Activated CD4-positive, alpha-beta T cell treated with anti-CD3 and anti-CD28 coated beads for 36 hours (primary cell): ENCODE measurements at regions not wholly inside any gene's neighbourhood (a gene's known extent, or its start where the extent isn't known, plus 50 kb on each side); places are given as distances from the start of the nearest gene placed in this dataset.

Experiments
- ATAC-seq: fragments of 200-7000 bp; cut with Tn5 transposase; one replicate; pipeline ENCODE4 v1.10.0; 2021; ENCODE audit warnings: mild to moderate bottlenecking, moderate library complexity
- CTCF ChIA-PET: fragments of 350-600 bp; sonication (Branson Sonifier 250); formaldehyde crosslinking; loops from one replicate; lab custom pipeline; 2021; ENCODE audit warnings: antibody characterized with exemption; lab: Charles Lee
- POLR2A ChIA-PET: fragments of 350-600 bp; sonication (Branson Sonifier 250); formaldehyde crosslinking; loops from one replicate; lab custom pipeline; 2021; ENCODE audit warnings: antibody characterized with exemption, inconsistent platforms; lab: Charles Lee
- DNase-seq: peaks from one replicate; pipeline ENCODE4 v3.0.0-alpha.2; 2020
- H3K27ac Mint-ChIP-seq: one replicate; pipeline ENCODE4 v1.8.0; 2021; ENCODE audit warnings: mixed read lengths
- H3K27me3 Mint-ChIP-seq: one replicate; pipeline ENCODE4 v1.8.0; 2021; ENCODE audit warnings: mixed read lengths
- H3K36me3 Mint-ChIP-seq: one replicate; pipeline ENCODE4 v1.8.0; 2021; ENCODE audit warnings: low read depth, mixed read lengths
- H3K4me1 Mint-ChIP-seq: one replicate; pipeline ENCODE4 v1.8.0; 2021; ENCODE audit warnings: mixed read lengths
- H3K4me3 Mint-ChIP-seq: one replicate; pipeline ENCODE4 v1.8.0; 2021; ENCODE audit warnings: mild to moderate bottlenecking, moderate library complexity, mixed read lengths
- H3K9me3 Mint-ChIP-seq: one replicate; pipeline ENCODE4 v1.8.0; 2021; ENCODE audit warnings: low read depth, mixed read lengths
- intact Hi-C, 2 experiments: fragments of 100-400 bp; cut with DNase I in 1 of 2; cut with micrococcal nuclease in 1 of 2; formaldehyde crosslinking; loops; one replicate each; pipeline versions ENCODE4 v1.14.2 to v1.15.1; 2022 to 2024; cut with DNase I, micrococcal nuclease

GRCh38 chr16:55264949-55265348 is 59.1 kb upstream of the IRX6 start:
- ChIA-PET CTCF (interaction anchor here (0.7 kb wide), 1 partner anchor 16 kb away, joined by 3 read pairs; no protein-coding TSS in a partner anchor), POLR2A (no interaction called here)
- Mint-ChIP-seq H3K27me3 (peaks cover 9% of the 10 kb centered on the region), H3K9me3 (no peaks in the 10 kb centered on the region), H3K36me3 (no peaks in the 10 kb centered on the region), H3K4me3 (no peak overlapping the region), H3K4me1 (no peaks in the 10 kb centered on the region), H3K27ac (no peak overlapping the region)
- no peak for ATAC-seq
- intact Hi-C loops, result no loop called here
- DNase-seq, result no peak

- no peak overlapping the region for H3K4me3 Mint-ChIP-seq
- DNase-seq (no peak), ATAC-seq (no peak)
- ChIA-PET CTCF (no interaction called here), POLR2A (no interaction called here)
- no peak overlapping the region for H3K27ac Mint-ChIP-seq
- no peaks in the 10 kb centered on the region for H3K4me1 Mint-ChIP-seq
- peaks cover 9% of the 10 kb centered on the region for H3K27me3 Mint-ChIP-seq
- H3K36me3 Mint-ChIP-seq, result no peaks in the 10 kb centered on the region
- no peaks in the 10 kb centered on the region for H3K9me3 Mint-ChIP-seq
- intact Hi-C loops, result no loop called here
Measured at GRCh38 chr16:55265926-55266325, 58.1 kb upstream of the IRX6 start.

DNA sequence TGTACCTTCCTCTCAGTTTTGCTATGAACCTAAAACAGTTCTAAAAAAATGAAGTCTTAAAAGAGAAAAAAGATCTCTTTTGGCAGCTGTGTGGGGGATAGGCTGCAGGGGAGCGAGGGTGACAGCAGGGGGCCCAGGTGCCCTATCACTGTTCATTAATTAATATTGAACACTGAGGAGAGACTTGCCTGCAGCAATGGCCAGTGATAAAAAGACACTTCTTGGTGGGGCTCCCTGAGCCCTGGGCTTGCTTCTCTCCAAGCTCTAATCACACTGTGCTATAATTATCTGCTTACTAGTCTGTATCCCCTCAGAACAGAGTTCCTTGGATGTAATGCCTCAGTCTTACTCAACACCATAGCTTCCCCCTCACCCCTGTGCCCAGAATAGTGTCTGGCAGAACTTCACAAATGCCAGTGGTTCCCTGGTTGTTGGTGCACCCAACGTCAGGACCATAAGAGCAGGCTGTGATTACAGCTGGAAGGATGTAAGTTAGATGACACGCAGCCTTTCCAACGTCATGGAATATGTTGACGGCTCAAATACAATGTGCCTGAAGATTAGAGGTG is 52.0 kb upstream of the IRX6 start:
- Mint-ChIP-seq H3K9me3 (no peaks in the 10 kb centered on the region), H3K4me3 (no peak overlapping the region)

DNA sequence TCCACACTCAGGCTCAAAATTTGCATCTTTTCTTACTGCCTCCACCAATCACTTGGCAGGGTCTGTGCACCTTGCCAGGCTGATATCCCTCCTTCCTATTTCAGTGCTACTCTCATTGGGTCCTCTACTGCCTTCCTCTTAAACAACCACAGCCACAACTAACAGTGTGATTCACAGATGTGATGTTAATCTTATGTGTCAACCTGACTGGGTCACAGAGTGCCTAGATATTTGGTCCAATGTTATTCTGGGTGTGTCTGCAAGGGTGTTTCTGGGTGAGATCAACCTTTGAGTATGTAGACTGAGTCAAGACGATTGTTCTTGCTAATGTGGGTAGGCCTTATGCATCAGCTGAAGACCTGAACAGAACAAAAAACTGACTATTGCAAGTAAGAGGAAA is 51.3 kb upstream of the IRX6 start:
- DNase-seq (no peak), ATAC-seq (no peak)
- Mint-ChIP-seq H3K36me3 (no peaks in the 10 kb centered on the region), H3K27ac (no peak overlapping the region), H3K9me3 (no peaks in the 10 kb centered on the region), H3K27me3 (peaks cover 15% of the 10 kb centered on the region), H3K4me1 (no peaks in the 10 kb centered on the region), H3K4me3 (no peak overlapping the region)
- intact Hi-C loops, result no loop called here
- CTCF ChIA-PET, result interaction anchor here (0.8 kb wide), 1 partner anchor 9 kb away, joined by 3 read pairs; no protein-coding TSS in a partner anchor
- POLR2A ChIA-PET, result no interaction called here

More for the DNA sequence above, 52.0 kb upstream of the IRX6 start:
- no peak for DNase-seq
- H3K27me3 Mint-ChIP-seq, result peaks cover 15% of the 10 kb centered on the region
- ChIA-PET POLR2A (no interaction called here), CTCF (interaction anchor here (0.5 to 0.8 kb wide), 3 partner anchors 9 to 752 kb away, joined by 3 read pairs; no protein-coding TSS in a partner anchor)
- ATAC-seq, result no peak
- no peak overlapping the region for H3K27ac Mint-ChIP-seq
- H3K4me1 Mint-ChIP-seq, result no peaks in the 10 kb centered on the region
- intact Hi-C loops, result no loop called here
- no peaks in the 10 kb centered on the region for H3K36me3 Mint-ChIP-seq

DNA sequence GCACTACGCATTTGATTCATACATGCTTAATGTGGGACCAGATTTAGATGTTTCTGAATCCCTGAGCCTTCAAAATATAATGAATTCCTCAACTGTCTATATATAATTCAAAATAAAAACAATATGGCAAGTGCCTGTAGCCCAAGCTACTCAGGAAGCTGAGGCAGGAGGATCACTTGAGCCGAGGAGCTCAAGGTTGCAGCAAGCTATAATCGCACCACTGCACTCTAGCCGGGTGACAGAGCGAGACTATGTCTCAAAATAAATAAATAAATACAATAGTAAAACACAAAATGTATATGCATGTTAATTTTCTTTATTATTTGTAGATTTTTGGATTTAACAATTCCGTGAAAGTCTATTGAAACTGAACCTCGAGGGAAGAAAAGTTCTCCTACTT is 50.6 kb upstream of the IRX6 start:
- no peak overlapping the region for H3K27ac Mint-ChIP-seq
- ATAC-seq, result no peak
- no peak overlapping the region for H3K4me3 Mint-ChIP-seq
- peaks cover 15% of the 10 kb centered on the region for H3K27me3 Mint-ChIP-seq
- H3K36me3 Mint-ChIP-seq, result no peaks in the 10 kb centered on the region
- ChIA-PET CTCF (no interaction called here), POLR2A (no interaction called here)
- no peak for DNase-seq
- no peaks in the 10 kb centered on the region for H3K9me3 Mint-ChIP-seq
- H3K4me1 Mint-ChIP-seq, result no peaks in the 10 kb centered on the region
- intact Hi-C loops, result no loop called here

DNA sequence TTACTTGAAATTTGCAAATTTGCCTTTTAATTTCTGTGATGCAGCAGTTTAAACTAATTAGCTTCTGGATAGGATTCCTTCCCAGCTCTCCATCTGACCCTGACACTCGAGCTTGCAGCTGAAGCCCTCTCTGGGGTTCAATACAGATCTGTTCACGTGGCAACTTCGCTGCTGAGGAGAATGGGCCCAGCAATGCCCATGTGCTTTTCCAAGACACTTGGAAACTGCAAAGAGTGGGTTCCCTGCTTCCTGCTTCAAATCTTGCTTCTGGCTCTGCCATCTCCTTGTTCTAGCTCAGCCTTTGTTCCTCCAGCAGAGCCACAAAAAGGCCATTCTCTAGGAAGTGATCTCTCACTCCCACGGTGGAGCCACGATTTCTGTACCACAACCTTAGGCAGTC is 50.0 kb upstream of the IRX6 start:
- H3K27me3 Mint-ChIP-seq, result peaks cover 17% of the 10 kb centered on the region
- no peak overlapping the region for H3K27ac Mint-ChIP-seq
- POLR2A ChIA-PET, result no interaction called here
- H3K4me1 Mint-ChIP-seq, result no peaks in the 10 kb centered on the region
- no peaks in the 10 kb centered on the region for H3K9me3 Mint-ChIP-seq
- CTCF ChIA-PET, result no interaction called here
- ATAC-seq (no peak), DNase-seq (no peak)
- no peak overlapping the region for H3K4me3 Mint-ChIP-seq
- intact Hi-C loops, result no loop called here
- H3K36me3 Mint-ChIP-seq, result no peaks in the 10 kb centered on the region
